IMR-90 (cell line): ENCODE measurements at regions not wholly inside any gene's neighbourhood (a gene's known extent, or its start where the extent isn't known, plus 50 kb on each side); places are given as distances from the start of the nearest gene placed in this dataset.
A peak's percentile ranks its signal among the peaks of the same experiment; 100 is the strongest.

Source experiments
- ATAC-seq: fragments of 200-7000 bp; cut with Tn5 transposase; 2 replicates; pipeline ENCODE4 v1.9.1; 2020; ENCODE audit warnings: low read depth, mild to moderate bottlenecking, moderate library complexity
- BruUV-seq: library from RNA; stranded (reverse); fragments of 400-500 nt; replicated peaks from 2 replicates; lab custom pipeline; 2021; lab: Mats Ljungman, UMichigan
- CTCF ChIA-PET: fragments of 300-600 bp; formaldehyde crosslinking; extraction: SDS; loops from one replicate; lab custom pipeline; 2021; ENCODE audit warnings: antibody characterized with exemption; lab: Yijun Ruan, JAX
- POLR2A ChIA-PET: fragments of 300-600 bp; sonication (Branson Sonifier 250); formaldehyde crosslinking; loops from one replicate; lab custom pipeline; 2022; ENCODE audit warnings: antibody characterized with exemption; ENCODE audit not compliant: unreplicated experiment; lab: Charles Lee
- DNase-seq: peaks from one replicate; pipeline ENCODE4 v3.0.0; 2013
- H2AFZ ChIP-seq: replicated peaks from 2 replicates; pipeline ENCODE3; 2013; ENCODE audit warnings: low read length, mild to moderate bottlenecking; ENCODE audit not compliant: poor library complexity
- H2AK5ac ChIP-seq: 2 replicates; pipeline ENCODE4 v1.6.1; 2013; ENCODE audit warnings: low read depth, low read length, inconsistent platforms
- H2AK9ac ChIP-seq: replicated peaks from 2 replicates; pipeline ENCODE3; 2013; ENCODE audit warnings: mild to moderate bottlenecking, low read depth, low read length, moderate library complexity; ENCODE audit not compliant: poor library complexity
- H2BK120ac ChIP-seq: 2 replicates; pipeline ENCODE4 v1.6.1; 2013; ENCODE audit warnings: low read depth, low read length, inconsistent platforms
- H2BK15ac ChIP-seq: 3 replicates; pipeline ENCODE4 v1.6.1; 2013; ENCODE audit warnings: low read depth, low read length, inconsistent platforms
- H2BK20ac ChIP-seq: 2 replicates; pipeline ENCODE4 v1.6.1; 2013; ENCODE audit warnings: low read depth, mild to moderate bottlenecking, inconsistent platforms, low read length, moderate library complexity
- H2BK5ac ChIP-seq: 2 replicates; pipeline ENCODE4 v1.6.1; 2013; ENCODE audit warnings: mild to moderate bottlenecking, low read depth, low read length, inconsistent platforms; ENCODE audit not compliant: poor library complexity, severe bottlenecking
- H3K14ac ChIP-seq: replicated peaks from 2 replicates; pipeline ENCODE4 v1.6.1; 2013; ENCODE audit warnings: low read depth, low read length, inconsistent platforms
- H3K18ac ChIP-seq: 2 replicates; pipeline ENCODE4 v1.6.1; 2013; ENCODE audit warnings: low read depth, low read length, control low read depth
- H3K23ac ChIP-seq: 2 replicates; pipeline ENCODE4 v1.6.1; 2013; ENCODE audit warnings: low read depth, low read length, inconsistent platforms
- H3K27ac ChIP-seq: 2 replicates; pipeline ENCODE4 v1.5.1; 2013; ENCODE audit warnings: mild to moderate bottlenecking, control low read depth, low read length; ENCODE audit not compliant: insufficient read depth
- H3K27me3 ChIP-seq: 2 replicates; pipeline ENCODE4 v1.6.1; 2013; ENCODE audit warnings: low read length; ENCODE audit not compliant: control insufficient read depth, insufficient read depth
- H3K36me3 ChIP-seq: 2 replicates; pipeline ENCODE4 v1.6.1; 2013; ENCODE audit warnings: low read length, mixed read lengths; ENCODE audit not compliant: control insufficient read depth, insufficient read depth
- H3K4ac ChIP-seq: 2 replicates; pipeline ENCODE4 v1.6.1; 2013; ENCODE audit warnings: low read depth, low read length, inconsistent platforms
- H3K4me1 ChIP-seq: 2 replicates; pipeline ENCODE4 v1.6.1; 2013; ENCODE audit warnings: low read length, mixed read lengths; ENCODE audit not compliant: control insufficient read depth, insufficient read depth
- H3K4me2 ChIP-seq: 2 replicates; pipeline ENCODE4 v1.6.1; 2013; ENCODE audit warnings: low read depth, mild to moderate bottlenecking, control low read depth, low read length, moderate library complexity
- H3K4me3 ChIP-seq: 2 replicates; pipeline ENCODE4 v1.5.1; 2013; ENCODE audit warnings: low read depth, mild to moderate bottlenecking, control low read depth, low read length, moderate library complexity; ENCODE audit not compliant: insufficient read depth
- H3K56ac ChIP-seq: 2 replicates; pipeline ENCODE4 v1.6.1; 2013; ENCODE audit warnings: low read length, inconsistent platforms; ENCODE audit not compliant: insufficient read depth; ENCODE audit errors: extremely low read depth
- H3K79me1 ChIP-seq, 2 experiments: 2 replicates each; pipeline ENCODE4 v1.6.1; 2013; ENCODE audit warnings: low read length in 2 of 2, inconsistent platforms in 1 of 2, low read depth in 1 of 2
- H3K9ac ChIP-seq: 2 replicates; pipeline ENCODE4 v1.6.1; 2013; ENCODE audit warnings: low read depth, low read length, control low read depth
- H3K9me1 ChIP-seq: 2 replicates; pipeline ENCODE4 v1.6.1; 2013; ENCODE audit warnings: low read length, inconsistent platforms; ENCODE audit not compliant: insufficient read depth
- H3K9me3 ChIP-seq: 2 replicates; pipeline ENCODE4 v1.6.1; 2013; ENCODE audit warnings: low read length; ENCODE audit not compliant: control insufficient read depth, insufficient read depth
- H4K20me1 ChIP-seq: 2 replicates; pipeline ENCODE4 v1.6.1; 2013; ENCODE audit warnings: low read length, inconsistent platforms; ENCODE audit not compliant: insufficient read depth
- H4K5ac ChIP-seq: 2 replicates; pipeline ENCODE4 v1.6.1; 2013; ENCODE audit warnings: mild to moderate bottlenecking, low read depth, low read length, control low read depth
- H4K8ac ChIP-seq, 2 experiments: 2 replicates each; pipeline ENCODE4 v1.6.1; 2013; ENCODE audit warnings: low read depth in 2 of 2, low read length in 2 of 2, control low read depth in 1 of 2, inconsistent platforms in 1 of 2
- H4K91ac ChIP-seq: 2 replicates; pipeline ENCODE4 v1.6.1; 2013; ENCODE audit warnings: low read depth, low read length, inconsistent platforms; ENCODE audit not compliant: insufficient read depth
- BHLHE40 ChIP-seq: fragments of 150-350 bp; IDR thresholded peaks from 2 replicates; pipeline ENCODE4 v1.6.1; 2016; ENCODE audit warnings: mild to moderate bottlenecking, low read depth, low read length
- CEBPB ChIP-seq: IDR thresholded peaks from 2 replicates; pipeline ENCODE4 v1.6.1; 2012; ENCODE audit warnings: low read depth, low read length, improper control_type of control experiment
- CHD1 ChIP-seq: IDR thresholded peaks from 2 replicates; pipeline ENCODE4 v1.6.1; 2012; ENCODE audit warnings: low read depth, low read length, improper control_type of control experiment
- CTCF ChIP-seq: conservative IDR thresholded peaks from 2 replicates; pipeline ENCODE4 v1.5.1; 2012; ENCODE audit warnings: mild to moderate bottlenecking, low read depth, low read length, improper control_type of control experiment
- ELK1 ChIP-seq: fragments of 150-350 bp; IDR thresholded peaks from 2 replicates; pipeline ENCODE4 v1.6.1; 2016; ENCODE audit warnings: low read depth, mild to moderate bottlenecking, low read length, moderate library complexity, borderline replicate concordance
- FOS ChIP-seq: fragments of 150-350 bp; IDR thresholded peaks from 2 replicates; pipeline ENCODE4 v1.6.1; 2016; ENCODE audit warnings: low read depth, low read length
- MAFK ChIP-seq: IDR thresholded peaks from 2 replicates; pipeline ENCODE4 v1.6.1; 2012; ENCODE audit warnings: low read depth, low read length, improper control_type of control experiment
- MAZ ChIP-seq: IDR thresholded peaks from 2 replicates; pipeline ENCODE4 v1.6.1; 2012; ENCODE audit warnings: low read depth, mild to moderate bottlenecking, low read length, improper control_type of control experiment, moderate library complexity, borderline replicate concordance
- MXI1 ChIP-seq: IDR thresholded peaks from 2 replicates; pipeline ENCODE4 v1.6.1; 2012; ENCODE audit warnings: low read depth, mild to moderate bottlenecking, low read length, moderate library complexity, borderline replicate concordance
- NFE2L2 ChIP-seq: fragments of 150-350 bp; IDR thresholded peaks from 2 replicates; pipeline ENCODE4 v1.6.1; 2016; ENCODE audit warnings: low read depth, mild to moderate bottlenecking, low read length
- POLR2A ChIP-seq: IDR thresholded peaks from 2 replicates; pipeline ENCODE4 v1.6.1; 2012; ENCODE audit warnings: mild to moderate bottlenecking, low read depth, low read length
- RAD21 ChIP-seq: IDR thresholded peaks from 2 replicates; pipeline ENCODE4 v1.6.1; 2012; ENCODE audit warnings: low read length, improper control_type of control experiment
- RCOR1 ChIP-seq: IDR thresholded peaks from 2 replicates; pipeline ENCODE4 v1.6.1; 2012; ENCODE audit warnings: mild to moderate bottlenecking, low read length, improper control_type of control experiment; ENCODE audit not compliant: insufficient replicate concordance
- RFX5 ChIP-seq: IDR thresholded peaks from 2 replicates; pipeline ENCODE4 v1.8.0; 2012; ENCODE audit warnings: low read depth, mild to moderate bottlenecking, low read length, moderate library complexity
- SMC3 ChIP-seq: fragments of 150-350 bp; IDR thresholded peaks from 2 replicates; pipeline ENCODE4 v1.6.1; 2016; ENCODE audit warnings: low read depth, mild to moderate bottlenecking, antibody characterized with exemption, low read length, moderate library complexity
- USF2 ChIP-seq: fragments of 150-350 bp; IDR thresholded peaks from 2 replicates; pipeline ENCODE4 v1.6.1; 2017; ENCODE audit warnings: mild to moderate bottlenecking, antibody characterized with exemption, low read length, low read depth
- dilution Hi-C: fragments of 300-500 bp; cut with HindIII; formaldehyde crosslinking; loops from one replicate; pipeline ENCODE4 v1.14.3; 2018; ENCODE audit warnings: low sequenced_read_pairs; ENCODE audit not compliant: unreplicated experiment
- in situ Hi-C: fragments of 300-500 bp; cut with MboI; formaldehyde crosslinking; loops from 3 replicates; pipeline ENCODE4 v1.14.3; 2019; ENCODE audit warnings: low sequenced_read_pairs, inconsistent platforms, mixed read lengths
- intact Hi-C: fragments of 100-400 bp; cut with micrococcal nuclease; formaldehyde crosslinking; loops from 2 replicates; pipeline ENCODE4 v1.10.0; 2022

- BruUV-seq: no TSS peak
- Histone ChIP-seq H3K4me1 (no peaks in the 10 kb centered on the region), H4K8ac (no peak overlapping the region; a peak in 1 of 4 replicates), H2AK5ac (no peak overlapping the region), H4K20me1 (no peaks in the 10 kb centered on the region), H2BK5ac (no peak overlapping the region), H2BK20ac (no peak overlapping the region), H2AK9ac (no peak overlapping the region), H3K36me3 (no peaks in the 10 kb centered on the region), H3K56ac (no peak overlapping the region), H3K27me3 (no peaks in the 10 kb centered on the region), H4K91ac (no peak overlapping the region), H3K9me3 (no peaks in the 10 kb centered on the region), H4K5ac (no peak overlapping the region), H3K79me1 (no peaks in the 10 kb centered on the region), H3K27ac (no peak overlapping the region), H2BK120ac (no peak overlapping the region), H3K9ac (no peak overlapping the region), H3K14ac (no peak overlapping the region), H3K23ac (no peak overlapping the region), H2BK15ac (no peak overlapping the region), H3K18ac (no peak overlapping the region), H2AFZ (no peak overlapping the region), H3K4ac (no peak overlapping the region), H3K4me3 (no peak overlapping the region), H3K9me1 (no peaks in the 10 kb centered on the region), H3K4me2 (no peak overlapping the region)
- DNase-seq (peak; percentile 32), ATAC-seq (peak; percentile 85)
- dilution Hi-C loops: no loop called here
- in situ Hi-C loops: no loop called here
- intact Hi-C loops: no loop called here
- POLR2A ChIA-PET: no interaction called here
- CTCF ChIA-PET: interaction anchor here (0.5 to 0.7 kb wide), 2 partner anchors 61 to 78 kb away, joined by 3 to 4 read pairs; no protein-coding TSS in a partner anchor
- TF ChIP-seq ELK1 (no peak), RCOR1 (no peak), NFE2L2 (no peak), USF2 (no peak), CTCF (no peak), BHLHE40 (no peak), MXI1 (no peak), CHD1 (no peak), RFX5 (no peak), MAZ (no peak), POLR2A (no peak), CEBPB (no peak), RAD21 (no peak), SMC3 (no peak), FOS (no peak), MAFK (no peak)
Observed at GRCh38 chr11:108997826-108998225, 333.0 kb downstream of the DDX10 start.
